CD14-positive monocyte (primary cell): ENCODE measurements at regions not wholly inside any gene's neighbourhood (a gene's known extent, or its start where the extent isn't known, plus 50 kb on each side); places are given as distances from the start of the nearest gene placed in this dataset.

Experiments used
- DNase-seq, 3 donors: peaks; one replicate each; pipeline ENCODE4 v3.0.0-alpha.2; 2011 to 2022
- H2AFZ ChIP-seq: 2 replicates; pipeline ENCODE4 v1.6.0; 2012; ENCODE audit warnings: mild to moderate bottlenecking, low read depth, low read length, inconsistent platforms; ENCODE audit not compliant: insufficient read depth, poor library complexity, severe bottlenecking
- H3K27ac ChIP-seq, 2 donors: 1 replicate in 1 of 2; 2 replicates in 1 of 2; pipeline ENCODE4 v1.5.1; 2012 to 2013; ENCODE audit warnings: low read length in 2 of 2, control low read depth in 1 of 2, inconsistent platforms in 1 of 2, low read depth in 1 of 2, mild to moderate bottlenecking in 1 of 2
- H3K27me3 ChIP-seq, 2 donors: one replicate each; pipeline versions ENCODE4 v1.6.0 to v1.6.1; 2011 to 2013; ENCODE audit warnings: low read length in 2 of 2; ENCODE audit not compliant: control insufficient read depth in 2 of 2, insufficient read depth in 2 of 2
- H3K36me3 ChIP-seq, 2 donors: replicated peaks in 1 of 2; 1 replicate in 1 of 2; 2 replicates in 1 of 2; pipeline versions ENCODE4 v1.5.1 to v1.6.1; 2012 to 2013; ENCODE audit warnings: low read length in 2 of 2, control low read depth in 1 of 2, inconsistent platforms in 1 of 2, mild to moderate bottlenecking in 1 of 2; ENCODE audit not compliant: insufficient read depth in 2 of 2, control insufficient read depth in 1 of 2
- H3K4me1 ChIP-seq, 2 donors: 1 replicate in 1 of 2; 2 replicates in 1 of 2; pipeline versions ENCODE4 v1.5.1 to v1.6.1; 2012 to 2013; ENCODE audit warnings: low read length in 2 of 2, control low read depth in 1 of 2, inconsistent platforms in 1 of 2, mild to moderate bottlenecking in 1 of 2, moderate library complexity in 1 of 2; ENCODE audit not compliant: insufficient read depth in 2 of 2, control insufficient read depth in 1 of 2
- H3K4me2 ChIP-seq: replicated peaks from 2 replicates; pipeline ENCODE3; 2012; ENCODE audit warnings: low read length, moderate library complexity, mild to moderate bottlenecking; ENCODE audit not compliant: poor library complexity, severe bottlenecking; ENCODE audit errors: extremely low read depth
- H3K4me3 ChIP-seq, 3 experiments: fragments of 200-600 bp in 1 of 3; sonication (generic) in 1 of 3; replicated peaks in 1 of 3; 1 replicate in 2 of 3; 2 replicates in 1 of 3; pipeline ENCODE4 v1.5.1; 2011 to 2013; ENCODE audit warnings: low read length in 3 of 3, mild to moderate bottlenecking in 3 of 3, control low read depth in 2 of 3, low read depth in 2 of 3, inconsistent platforms in 1 of 3, moderate library complexity in 1 of 3
- H3K79me2 ChIP-seq: 2 replicates; pipeline ENCODE4 v1.6.0; 2012; ENCODE audit warnings: mild to moderate bottlenecking, control low read depth, inconsistent platforms, low read length, moderate library complexity; ENCODE audit not compliant: insufficient read depth
- H3K9ac ChIP-seq: 2 replicates; pipeline ENCODE4 v1.6.0; 2017; ENCODE audit warnings: low read length, mild to moderate bottlenecking; ENCODE audit not compliant: insufficient read depth, poor library complexity, severe bottlenecking
- H3K9me3 ChIP-seq, 2 donors: replicated peaks in 1 of 2; 1 replicate in 1 of 2; 2 replicates in 1 of 2; pipeline versions ENCODE4 v1.5.1 to v1.6.1; 2012 to 2013; ENCODE audit warnings: low read length in 2 of 2, control low read depth in 1 of 2; ENCODE audit not compliant: control insufficient read depth in 1 of 2, insufficient read depth in 1 of 2
- H4K20me1 ChIP-seq: 2 replicates; pipeline ENCODE4 v1.6.0; 2012; ENCODE audit warnings: mild to moderate bottlenecking, low read length, control low read depth, moderate library complexity; ENCODE audit not compliant: insufficient read depth
- H3K27ac Mint-ChIP-seq, 7 donors: one replicate each; pipeline ENCODE4 v1.8.0; 2020; ENCODE audit warnings: mild to moderate bottlenecking in 7 of 7, mixed read lengths in 7 of 7, moderate library complexity in 6 of 7, inconsistent platforms in 2 of 7
- H3K27me3 Mint-ChIP-seq, 3 donors: one replicate each; pipeline ENCODE4 v1.8.0; 2021 to 2022; ENCODE audit warnings: low read depth in 3 of 3, mild to moderate bottlenecking in 3 of 3, mixed read lengths in 3 of 3, moderate library complexity in 3 of 3, inconsistent platforms in 1 of 3
- H3K36me3 Mint-ChIP-seq, 2 donors: one replicate each; pipeline ENCODE4 v1.8.0; 2020; ENCODE audit warnings: mixed read lengths in 2 of 2, inconsistent platforms in 1 of 2, mild to moderate bottlenecking in 1 of 2
- H3K4me1 Mint-ChIP-seq: one replicate; pipeline ENCODE4 v1.8.0; 2020; ENCODE audit warnings: mild to moderate bottlenecking, mixed read lengths
- H3K4me3 Mint-ChIP-seq, 2 donors: one replicate each; pipeline ENCODE4 v1.8.0; 2020; ENCODE audit warnings: mild to moderate bottlenecking in 2 of 2, mixed read lengths in 2 of 2, moderate library complexity in 1 of 2
- H3K9me3 Mint-ChIP-seq, 7 donors: one replicate each; pipeline ENCODE4 v1.8.0; 2020 to 2022; ENCODE audit warnings: mixed read lengths in 7 of 7, mild to moderate bottlenecking in 6 of 7, moderate library complexity in 6 of 7, inconsistent platforms in 2 of 7
- WGBS: methylation state at CpG from one replicate; pipeline ENCODE4 v1.1.5; 2013; ENCODE audit warnings: missing lambda C conversion rate; ENCODE audit not compliant: insufficient coverage; 5-methylcytosine and 5-hydroxymethylcytosine counted together
- intact Hi-C, 2 donors: fragments of 100-400 bp; cut with micrococcal nuclease; formaldehyde crosslinking; loops; one replicate each; pipeline versions ENCODE4 v1.15.0 to v1.15.1; 2023
- TF ChIP-seq, protein P1 (sequence below): fragments of 200-600 bp; IDR thresholded peaks from one replicate; pipeline ENCODE4 v1.8.0; 2022; ENCODE audit warnings: antibody characterized with exemption, mild to moderate bottlenecking

DNA sequence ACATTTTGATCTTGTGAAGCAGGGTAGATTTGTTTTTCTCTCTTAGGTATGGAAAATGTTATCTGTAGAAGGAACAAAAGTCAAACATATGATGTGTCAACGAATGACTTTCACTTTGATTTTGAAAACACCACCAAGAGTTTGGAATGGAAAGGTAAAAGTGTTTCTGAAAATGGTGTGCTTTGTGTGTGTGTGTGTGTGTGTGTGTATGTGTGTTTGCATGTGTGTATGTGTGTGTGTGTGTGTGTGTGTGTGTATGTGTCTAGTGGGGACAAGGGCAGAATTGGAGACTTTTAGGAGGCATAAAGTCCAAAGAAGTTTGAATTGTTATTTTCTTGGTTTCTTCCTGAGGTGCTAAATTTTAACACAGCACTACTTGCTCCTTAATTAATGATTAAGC lies 115.4 kb upstream of the PRKCQ start:
- no peak for DNase-seq
- H3K9me3 Mint-ChIP-seq: no peaks in the 10 kb centered on the region
- Histone ChIP-seq H3K4me1 (no peaks in the 10 kb centered on the region), H3K27me3 (no peaks in the 10 kb centered on the region), H3K79me2 (no peaks in the 10 kb centered on the region), H3K9me3 (no peaks in the 10 kb centered on the region), H3K27ac (no peak overlapping the region), H3K4me3 (no peak overlapping the region), H2AFZ (no peak overlapping the region), H3K9ac (no peak overlapping the region), H3K4me2 (no peak overlapping the region), H3K36me3 (no peaks in the 10 kb centered on the region), H4K20me1 (no peaks in the 10 kb centered on the region)
- H3K27me3 Mint-ChIP-seq: peaks cover 0 to 5% (median 4%) of the 10 kb centered on the region in 3 donors
- H3K36me3 Mint-ChIP-seq: no peaks in the 10 kb centered on the region
- TF ChIP-seq, protein P1, sequence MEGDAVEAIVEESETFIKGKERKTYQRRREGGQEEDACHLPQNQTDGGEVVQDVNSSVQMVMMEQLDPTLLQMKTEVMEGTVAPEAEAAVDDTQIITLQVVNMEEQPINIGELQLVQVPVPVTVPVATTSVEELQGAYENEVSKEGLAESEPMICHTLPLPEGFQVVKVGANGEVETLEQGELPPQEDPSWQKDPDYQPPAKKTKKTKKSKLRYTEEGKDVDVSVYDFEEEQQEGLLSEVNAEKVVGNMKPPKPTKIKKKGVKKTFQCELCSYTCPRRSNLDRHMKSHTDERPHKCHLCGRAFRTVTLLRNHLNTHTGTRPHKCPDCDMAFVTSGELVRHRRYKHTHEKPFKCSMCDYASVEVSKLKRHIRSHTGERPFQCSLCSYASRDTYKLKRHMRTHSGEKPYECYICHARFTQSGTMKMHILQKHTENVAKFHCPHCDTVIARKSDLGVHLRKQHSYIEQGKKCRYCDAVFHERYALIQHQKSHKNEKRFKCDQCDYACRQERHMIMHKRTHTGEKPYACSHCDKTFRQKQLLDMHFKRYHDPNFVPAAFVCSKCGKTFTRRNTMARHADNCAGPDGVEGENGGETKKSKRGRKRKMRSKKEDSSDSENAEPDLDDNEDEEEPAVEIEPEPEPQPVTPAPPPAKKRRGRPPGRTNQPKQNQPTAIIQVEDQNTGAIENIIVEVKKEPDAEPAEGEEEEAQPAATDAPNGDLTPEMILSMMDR: no peak
- H3K4me1 Mint-ChIP-seq: no peaks in the 10 kb centered on the region
- intact Hi-C loops: no loop called here
- WGBS: 100% methylated on average over 1 of the region's 1 CpG
- H3K4me3 Mint-ChIP-seq: no peak overlapping the region
- no peak overlapping the region for H3K27ac Mint-ChIP-seq

DNA sequence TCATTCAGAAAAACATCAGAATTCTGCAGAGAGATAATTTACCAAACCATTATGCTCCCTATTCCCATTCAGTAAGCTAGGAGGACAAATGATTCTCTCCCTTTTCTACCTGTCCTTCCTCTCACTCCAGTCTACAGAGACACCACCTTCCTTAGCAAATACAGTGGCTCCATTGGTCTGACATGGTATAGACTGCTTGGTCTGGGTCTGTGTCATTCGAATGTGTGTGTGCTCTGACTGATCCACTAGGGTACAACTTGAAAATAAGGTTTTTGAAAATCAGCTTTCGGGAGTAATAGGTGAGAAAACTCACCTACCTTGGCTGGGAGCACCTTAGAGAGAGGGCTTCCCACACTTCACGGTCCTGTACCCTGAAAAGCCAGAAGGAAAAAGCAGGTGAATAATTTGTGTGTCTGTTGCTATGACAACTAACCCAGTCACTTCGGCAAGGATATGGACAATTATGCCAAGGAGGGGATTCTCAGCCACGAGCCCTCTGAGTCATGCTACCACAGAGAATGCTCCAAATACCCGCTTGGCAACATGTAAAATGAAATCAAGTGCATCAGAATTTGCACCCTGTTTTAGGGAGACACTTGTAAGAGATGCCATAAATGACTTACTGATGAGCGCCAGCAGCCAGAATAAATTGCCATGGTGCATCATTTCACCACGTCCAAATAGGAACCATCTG lies 114.5 kb upstream of the PRKCQ start:
- WGBS: 90% methylated on average over 5 of the region's 8 CpGs
- H3K4me3 ChIP-seq: no peak overlapping the region
- H3K9me3 ChIP-seq: no peaks in the 10 kb centered on the region

More for the DNA sequence above, 114.5 kb upstream of the PRKCQ start:
- intact Hi-C loops: no loop called here
- Histone ChIP-seq H4K20me1 (no peaks in the 10 kb centered on the region), H3K27ac (no peak overlapping the region), H3K79me2 (no peaks in the 10 kb centered on the region), H2AFZ (no peak overlapping the region), H3K4me1 (no peaks in the 10 kb centered on the region), H3K4me2 (no peak overlapping the region), H3K36me3 (no peaks in the 10 kb centered on the region), H3K9ac (no peak overlapping the region), H3K27me3 (no peaks in the 10 kb centered on the region)
- DNase-seq: no peak
- TF ChIP-seq, protein P1: no peak
- no peaks in the 10 kb centered on the region for H3K36me3 Mint-ChIP-seq
- H3K9me3 Mint-ChIP-seq: no peaks in the 10 kb centered on the region
- no peak overlapping the region for H3K27ac Mint-ChIP-seq
- no peak overlapping the region for H3K4me3 Mint-ChIP-seq
- no peaks in the 10 kb centered on the region for H3K4me1 Mint-ChIP-seq
- peaks cover 0 to 4% (median 3%) of the 10 kb centered on the region in 3 donors for H3K27me3 Mint-ChIP-seq
